ENCODE measurements at regions not wholly inside any gene's neighbourhood (a gene's known extent, or its start where the extent isn't known, plus 50 kb on each side); places are given as distances from the start of the nearest gene placed in this dataset.

DNA sequence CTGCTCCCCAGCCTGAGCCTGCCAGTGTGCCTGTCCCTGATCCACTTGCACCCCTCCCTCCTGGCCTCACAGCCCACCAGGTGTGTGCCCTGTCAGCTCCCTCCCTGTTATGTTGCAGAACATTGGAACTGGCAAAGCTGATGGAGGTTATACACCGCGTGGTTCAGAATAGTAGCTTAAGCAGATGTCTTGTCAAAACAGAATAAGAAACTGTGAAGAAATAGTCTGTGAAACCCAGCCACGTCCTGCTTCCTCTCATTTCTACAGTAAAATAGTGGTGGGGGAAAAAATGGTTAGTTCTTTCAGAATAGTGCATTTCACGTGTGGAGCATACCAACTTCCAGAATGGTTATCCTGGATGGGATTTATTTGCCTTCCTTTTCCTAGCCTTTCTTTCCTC, 161.2 kb upstream of the NAV2 start:
- no peak for TF ChIP-seq EZH2 (IDR thresholded peaks at IDR 0.05; ENCODE audit: borderline replicate concordance, low read length)
- TF ChIP-seq, protein P1, sequence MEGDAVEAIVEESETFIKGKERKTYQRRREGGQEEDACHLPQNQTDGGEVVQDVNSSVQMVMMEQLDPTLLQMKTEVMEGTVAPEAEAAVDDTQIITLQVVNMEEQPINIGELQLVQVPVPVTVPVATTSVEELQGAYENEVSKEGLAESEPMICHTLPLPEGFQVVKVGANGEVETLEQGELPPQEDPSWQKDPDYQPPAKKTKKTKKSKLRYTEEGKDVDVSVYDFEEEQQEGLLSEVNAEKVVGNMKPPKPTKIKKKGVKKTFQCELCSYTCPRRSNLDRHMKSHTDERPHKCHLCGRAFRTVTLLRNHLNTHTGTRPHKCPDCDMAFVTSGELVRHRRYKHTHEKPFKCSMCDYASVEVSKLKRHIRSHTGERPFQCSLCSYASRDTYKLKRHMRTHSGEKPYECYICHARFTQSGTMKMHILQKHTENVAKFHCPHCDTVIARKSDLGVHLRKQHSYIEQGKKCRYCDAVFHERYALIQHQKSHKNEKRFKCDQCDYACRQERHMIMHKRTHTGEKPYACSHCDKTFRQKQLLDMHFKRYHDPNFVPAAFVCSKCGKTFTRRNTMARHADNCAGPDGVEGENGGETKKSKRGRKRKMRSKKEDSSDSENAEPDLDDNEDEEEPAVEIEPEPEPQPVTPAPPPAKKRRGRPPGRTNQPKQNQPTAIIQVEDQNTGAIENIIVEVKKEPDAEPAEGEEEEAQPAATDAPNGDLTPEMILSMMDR (conservative IDR thresholded peaks at IDR 0.05 in 1 of 2, IDR thresholded peaks at IDR 0.05 in 1 of 2; ENCODE audit: extremely low read depth in 1 of 2, insufficient read depth in 1 of 2, low read depth in 1 of 2, low read length in 2 of 2): no peak
